IPS-NIHi7 (cell line): ENCODE measurements at regions not wholly inside any gene's neighbourhood (a gene's known extent, or its start where the extent isn't known, plus 50 kb on each side); places are given as distances from the start of the nearest gene placed in this dataset.
A peak's percentile ranks its signal among the peaks of the same experiment; 100 is the strongest.
"Not testable (repeated sequence)": the region's sequence is repeated elsewhere in the genome, so short reads cannot be mapped to it uniquely, and the experiment has no call there.

Source experiments
- DNase-seq: peaks from one replicate; pipeline ENCODE4 v3.0.0; 2012; ENCODE audit warnings: mixed read lengths; ENCODE audit errors: extremely low spot score

DNA sequence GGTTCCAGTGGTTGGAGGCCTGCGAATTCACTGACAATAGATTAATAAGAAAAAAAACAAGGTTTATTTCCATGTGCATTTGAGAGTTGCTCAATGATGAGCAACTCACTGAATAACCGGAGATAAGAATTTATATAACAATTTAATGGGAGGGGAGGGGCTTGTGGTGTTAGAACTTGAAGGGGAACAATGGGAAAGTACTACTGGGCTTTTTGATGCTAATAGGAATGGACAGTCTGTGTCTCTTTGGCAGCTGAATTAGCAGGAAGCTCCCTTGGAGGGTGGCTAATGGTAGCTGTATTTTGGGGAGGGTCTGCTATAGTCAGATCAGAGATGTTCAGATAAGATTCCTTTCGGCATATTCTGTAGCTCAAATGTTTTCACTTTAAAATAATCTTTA is 62.4 kb upstream of the GMDS start:
- no peak for DNase-seq

DNA sequence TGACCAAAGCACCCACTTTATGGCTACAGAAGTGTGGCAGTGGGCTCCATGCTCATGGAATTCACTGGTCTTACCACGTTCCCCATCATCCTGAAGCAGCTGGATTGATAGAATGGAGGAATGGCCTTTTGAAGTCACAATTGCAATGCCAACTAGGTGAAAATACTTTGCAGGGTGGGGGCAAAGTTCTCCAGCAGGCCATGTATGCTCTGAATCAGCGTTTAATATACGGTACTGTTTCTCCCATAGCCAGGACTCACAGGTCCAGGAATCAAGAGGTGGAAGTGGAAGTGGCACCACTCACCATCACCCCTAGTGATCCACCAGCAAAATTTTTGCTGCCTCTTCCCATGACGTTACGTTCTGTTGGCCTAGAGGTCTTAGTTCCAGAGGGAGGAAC is 60.5 kb upstream of the GMDS start:
- no peak for DNase-seq

DNA sequence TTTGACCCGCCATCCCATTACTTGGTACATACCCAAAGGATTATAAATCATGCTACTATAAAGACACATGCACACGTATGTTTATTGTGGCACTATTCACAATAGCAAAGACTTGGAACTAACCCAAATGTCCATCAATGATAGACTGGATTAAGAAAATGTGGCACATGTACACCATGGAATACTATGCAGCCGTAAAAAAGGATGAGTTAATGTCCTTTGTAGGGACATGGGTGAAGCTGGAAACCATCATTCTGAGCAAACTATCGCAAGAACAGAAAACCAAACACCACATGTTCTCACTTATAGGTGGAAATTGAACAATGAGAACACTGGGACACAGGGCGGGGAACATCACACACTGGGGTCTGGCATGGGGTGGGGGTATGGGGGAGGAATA is 57.1 kb upstream of the GMDS start:
- not testable (repeated sequence) for DNase-seq

DNA sequence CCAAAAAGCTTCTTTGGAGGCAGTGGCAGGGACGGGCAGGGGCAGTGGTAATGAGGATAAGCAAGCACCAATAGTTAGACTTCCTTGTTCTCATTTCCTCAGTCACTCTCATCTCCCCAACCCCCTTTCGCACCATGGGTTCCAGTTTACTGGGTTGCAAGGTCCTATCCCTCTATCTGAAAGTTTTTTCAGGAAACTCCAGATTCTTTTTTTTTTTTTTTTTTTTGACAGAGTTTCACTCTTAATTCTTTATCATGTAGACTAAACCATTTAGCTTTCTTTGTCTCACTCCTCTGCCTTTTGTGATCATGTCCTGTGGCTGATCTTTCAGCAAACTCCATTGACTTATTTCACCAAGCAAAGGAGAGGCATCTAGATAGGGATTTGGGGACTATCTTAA is 51.4 kb upstream of the GMDS start:
- peak; percentile 28 for DNase-seq
